MG63 (cell line): ENCODE measurements at regions not wholly inside any gene's neighbourhood (a gene's known extent, or its start where the extent isn't known, plus 50 kb on each side); places are given as distances from the start of the nearest gene placed in this dataset.
A peak's percentile ranks its signal among the peaks of the same experiment; 100 is the strongest.

Experiments used
- DNase-seq: peaks from one replicate; pipeline ENCODE4 v3.0.0-alpha.2; 2020
- H3K27me3 ChIP-seq: fragments of 250-450 bp; sonication (Bioruptor Pico); 2 replicates; pipeline ENCODE4 v1.5.1; 2020; ENCODE audit warnings: mild to moderate bottlenecking, moderate library complexity
- H3K36me3 ChIP-seq: fragments of 250-450 bp; sonication (Bioruptor Pico); 2 replicates; pipeline ENCODE4 v1.5.1; 2020; ENCODE audit warnings: mild to moderate bottlenecking, moderate library complexity
- H3K4me3 ChIP-seq: fragments of 250-450 bp; sonication (Bioruptor Pico); 2 replicates; pipeline ENCODE4 v1.5.1; 2020; ENCODE audit warnings: mild to moderate bottlenecking, moderate library complexity
- H3K9me3 ChIP-seq: fragments of 250-450 bp; sonication (Bioruptor Pico); 2 replicates; pipeline ENCODE4 v1.5.1; 2020; ENCODE audit warnings: mild to moderate bottlenecking, moderate library complexity

DNA sequence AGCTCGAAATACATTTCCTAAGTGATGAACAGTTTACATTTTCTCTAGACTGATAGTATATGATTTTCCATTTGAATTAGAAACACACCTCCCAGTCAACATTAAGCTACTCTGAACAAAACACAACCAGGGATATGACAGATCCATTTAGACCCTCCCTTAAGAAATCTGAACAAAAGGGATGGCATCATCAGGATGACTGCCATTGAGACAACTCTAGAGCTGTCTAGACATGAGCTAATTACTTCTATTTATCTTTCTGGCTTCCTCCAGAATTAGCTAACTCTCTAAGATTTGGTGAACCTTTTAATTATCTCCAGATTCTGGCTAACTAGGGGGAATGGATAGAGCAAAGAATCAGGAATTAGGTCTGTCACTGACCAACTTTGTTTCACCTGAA lies 92.9 kb upstream of the IGF1 start:
- Histone ChIP-seq H3K9me3 (no peaks in the 10 kb centered on the region), H3K36me3 (no peaks in the 10 kb centered on the region), H3K4me3 (no peak overlapping the region), H3K27me3 (no peaks in the 10 kb centered on the region)
- no peak for DNase-seq

DNA sequence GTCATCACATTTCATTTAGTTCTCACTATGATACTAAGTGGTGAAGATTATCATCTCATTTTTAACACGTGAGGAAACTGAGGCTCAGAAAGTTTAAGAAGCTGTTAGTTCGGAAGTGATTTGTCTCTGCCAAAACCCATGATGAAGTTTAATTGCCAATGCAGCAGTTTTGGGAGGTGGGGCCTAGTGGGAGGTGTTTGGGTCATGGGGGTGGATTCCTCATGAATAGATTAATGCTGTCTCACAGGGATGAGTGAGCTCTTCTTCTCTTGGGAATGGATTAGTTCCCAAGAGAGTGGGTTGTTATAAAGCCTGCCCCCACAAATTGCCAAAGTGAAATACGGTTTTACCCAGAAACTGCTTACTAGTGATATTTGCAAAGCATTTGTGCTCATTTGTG lies 91.5 kb upstream of the IGF1 start:
- Histone ChIP-seq H3K27me3 (no peaks in the 10 kb centered on the region), H3K9me3 (no peaks in the 10 kb centered on the region), H3K36me3 (no peaks in the 10 kb centered on the region), H3K4me3 (no peak overlapping the region)
- no peak for DNase-seq

DNA sequence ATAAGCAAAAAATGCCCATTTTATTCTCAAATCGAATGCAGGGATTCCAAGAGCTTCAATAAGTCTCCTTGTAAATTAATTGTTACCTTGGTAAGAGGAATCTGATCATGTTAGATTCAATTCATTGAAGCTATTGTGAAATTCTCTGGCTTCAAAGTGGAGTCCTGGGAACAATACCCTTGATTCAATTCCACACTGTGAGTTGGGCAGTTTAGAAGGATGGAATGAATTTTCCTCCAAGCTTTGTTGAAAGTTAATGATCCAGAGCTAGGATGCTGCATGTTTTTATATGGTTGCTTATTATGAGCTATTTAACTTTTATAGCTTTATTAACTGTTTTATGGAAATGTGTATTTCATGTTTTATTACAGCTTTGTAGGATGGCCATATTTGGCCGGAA lies 89.9 kb upstream of the IGF1 start:
- H3K36me3 ChIP-seq = no peaks in the 10 kb centered on the region
- DNase-seq = no peak

DNA sequence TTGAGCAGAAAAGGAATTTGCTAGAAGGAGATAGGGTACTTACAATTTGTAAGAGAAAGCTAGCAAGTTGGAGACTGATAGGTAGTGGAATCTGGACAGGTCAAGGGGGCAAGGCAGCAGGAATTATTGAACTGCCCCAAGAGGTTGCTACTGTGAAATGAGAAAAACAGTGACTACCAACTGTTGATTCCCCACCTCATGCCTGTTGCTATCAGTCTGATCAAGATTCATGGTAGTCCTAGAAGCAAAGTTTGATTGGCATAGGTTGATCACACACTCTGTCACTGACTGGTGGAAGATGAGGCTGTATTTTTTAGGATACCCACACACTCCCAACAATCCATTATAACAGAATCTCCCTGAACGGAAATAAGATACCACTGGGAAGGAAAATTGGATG lies 89.4 kb upstream of the IGF1 start:
- Histone ChIP-seq H3K9me3 (no peaks in the 10 kb centered on the region), H3K27me3 (no peaks in the 10 kb centered on the region), H3K36me3 (no peaks in the 10 kb centered on the region), H3K4me3 (no peak overlapping the region)
- no peak for DNase-seq

More for the DNA sequence above, 89.9 kb upstream of the IGF1 start:
- no peak overlapping the region for H3K4me3 ChIP-seq
- no peaks in the 10 kb centered on the region for H3K9me3 ChIP-seq
- no peaks in the 10 kb centered on the region for H3K27me3 ChIP-seq

DNA sequence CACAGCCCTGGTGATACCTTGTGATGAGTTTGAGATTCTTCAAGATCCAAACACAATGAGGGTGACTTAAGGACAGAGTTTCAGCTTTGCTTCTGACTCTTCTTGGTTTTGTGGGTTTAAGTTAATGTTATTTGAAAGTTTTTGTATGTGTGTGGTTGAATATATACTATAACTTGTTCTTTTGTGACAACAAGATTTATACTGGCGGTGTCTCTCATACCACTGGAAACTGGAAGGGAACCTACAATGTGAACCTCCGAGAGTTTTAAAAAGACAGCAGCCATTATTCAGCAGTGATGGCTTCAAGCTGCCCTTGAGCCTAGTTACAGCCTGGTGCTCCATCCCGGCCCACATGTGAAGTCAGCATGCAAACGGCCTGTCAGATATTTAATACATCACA lies 87.9 kb upstream of the IGF1 start:
- no peak for DNase-seq
- Histone ChIP-seq H3K36me3 (no peaks in the 10 kb centered on the region), H3K4me3 (no peak overlapping the region), H3K9me3 (no peaks in the 10 kb centered on the region), H3K27me3 (no peaks in the 10 kb centered on the region)

DNA sequence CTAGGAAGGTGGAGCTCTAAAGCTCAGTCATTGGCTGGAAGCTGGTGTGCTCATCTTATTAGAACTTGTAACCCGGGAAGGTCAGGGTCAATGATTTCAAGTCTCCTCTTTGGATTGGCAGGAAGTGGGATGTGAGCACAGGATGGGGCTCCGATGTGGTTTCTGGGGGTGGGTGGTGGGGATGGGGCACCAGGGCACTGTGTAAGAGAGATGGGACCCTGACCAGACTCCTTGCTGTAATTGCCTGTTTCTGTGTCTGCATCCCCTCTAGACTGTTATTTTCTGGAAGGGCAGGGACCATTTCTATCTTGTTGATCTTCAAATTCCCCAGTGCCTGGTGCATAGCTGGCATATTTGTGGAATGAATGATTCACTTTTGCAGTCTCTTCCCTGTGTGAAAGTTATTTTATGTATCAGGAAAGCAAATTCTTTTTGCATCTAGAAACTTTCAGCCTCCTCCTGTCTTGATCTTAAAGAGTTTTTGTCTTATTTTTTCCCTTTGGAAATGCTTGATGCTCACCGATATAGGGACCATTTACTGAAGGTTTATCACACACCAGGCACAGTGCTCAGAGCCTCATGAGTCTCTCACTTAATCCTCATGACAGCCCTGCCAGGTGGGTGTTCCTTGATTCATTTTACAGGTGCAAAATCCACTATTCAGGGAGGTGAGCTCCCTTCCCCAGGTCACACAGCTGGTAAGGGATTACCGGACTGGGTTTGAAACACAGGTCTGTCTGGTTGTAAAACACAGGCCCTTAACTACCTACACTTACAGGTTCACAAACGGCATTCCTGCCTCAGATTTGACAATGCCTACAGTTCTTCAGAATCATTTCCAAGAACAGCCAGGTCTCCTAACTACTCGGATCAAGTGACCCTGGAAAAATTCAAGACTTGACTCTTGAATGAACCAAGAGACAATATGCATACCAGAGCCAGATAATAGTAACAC lies 86.9 kb upstream of the IGF1 start:
- H3K4me3 ChIP-seq = no peak overlapping the region

DNA sequence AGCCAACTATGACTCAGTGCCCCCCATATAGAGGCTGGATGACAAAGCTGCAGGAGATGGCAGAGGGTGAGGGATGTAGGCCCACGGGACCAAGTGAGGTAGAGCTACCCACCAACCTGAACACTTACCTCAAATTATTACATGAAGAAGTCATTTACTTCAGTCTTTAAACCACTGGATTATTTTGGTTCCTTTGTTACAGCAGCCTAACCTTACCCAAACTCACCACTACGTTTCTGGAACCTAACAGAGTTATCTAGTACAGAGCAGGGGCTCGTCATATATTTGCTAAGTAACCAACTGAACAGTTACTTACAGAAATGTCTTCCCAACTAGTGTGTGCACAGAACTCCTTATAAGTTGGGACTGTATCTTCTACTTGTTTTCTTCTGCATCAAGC lies 85.2 kb upstream of the IGF1 start:
- no peak for DNase-seq
- Histone ChIP-seq H3K9me3 (no peaks in the 10 kb centered on the region), H3K36me3 (no peaks in the 10 kb centered on the region), H3K27me3 (no peaks in the 10 kb centered on the region), H3K4me3 (no peak overlapping the region)

More for the DNA sequence above, 86.9 kb upstream of the IGF1 start:
- peak; percentile 31 for DNase-seq
- Histone ChIP-seq H3K9me3 (no peaks in the 10 kb centered on the region), H3K27me3 (no peaks in the 10 kb centered on the region), H3K36me3 (no peaks in the 10 kb centered on the region)

DNA sequence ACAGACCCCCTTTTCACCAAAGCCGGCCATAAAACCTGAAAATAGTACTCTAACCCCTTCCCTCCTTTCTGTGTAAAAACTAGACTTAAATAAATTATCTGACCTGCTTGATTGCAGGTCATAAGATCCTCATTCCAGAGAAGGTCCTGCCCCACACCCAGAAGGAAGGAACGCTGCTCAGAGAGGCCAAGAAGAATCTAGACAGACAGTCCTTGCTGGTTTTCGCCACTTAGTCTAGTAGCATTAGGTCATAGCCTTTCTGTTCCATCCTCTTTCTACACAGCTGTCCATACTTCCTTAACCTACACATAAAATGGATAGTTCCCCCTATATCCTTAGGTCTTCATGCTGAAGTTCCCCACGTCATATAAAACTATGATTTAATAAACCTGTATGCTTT lies 83.7 kb upstream of the IGF1 start:
- DNase-seq = no peak
- Histone ChIP-seq H3K9me3 (no peaks in the 10 kb centered on the region), H3K4me3 (no peak overlapping the region), H3K36me3 (no peaks in the 10 kb centered on the region), H3K27me3 (no peaks in the 10 kb centered on the region)

DNA sequence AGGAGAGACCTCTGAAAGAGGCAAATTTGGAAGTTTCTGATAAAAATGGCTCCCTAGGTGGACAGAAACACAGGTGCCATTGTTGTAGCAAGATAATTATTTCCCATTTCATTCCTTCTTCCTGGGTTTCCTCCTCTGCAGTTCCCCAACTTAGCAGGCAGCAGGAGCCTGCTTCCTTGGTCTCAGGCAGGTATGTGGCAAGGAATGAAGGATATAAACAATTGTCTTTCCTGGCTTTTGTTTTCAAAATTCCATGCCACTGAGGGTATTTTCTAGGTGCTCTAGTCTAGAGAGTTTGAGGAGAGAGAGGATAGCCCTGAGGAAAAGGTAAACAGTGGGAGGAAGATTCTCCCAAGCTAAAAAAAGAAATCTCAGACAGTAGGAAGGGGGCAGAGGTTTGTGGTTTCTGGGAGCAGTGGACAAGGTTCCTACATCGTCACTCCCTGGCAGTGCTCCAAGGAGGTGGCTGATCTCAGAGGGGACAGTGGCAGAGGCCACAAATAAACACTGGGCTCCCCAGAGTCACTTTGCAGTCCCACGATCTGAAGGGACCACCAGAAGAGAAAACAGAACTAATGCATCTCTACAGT lies 82.6 kb upstream of the IGF1 start:
- DNase-seq = no peak
- Histone ChIP-seq H3K4me3 (no peak overlapping the region), H3K9me3 (no peaks in the 10 kb centered on the region), H3K27me3 (no peaks in the 10 kb centered on the region), H3K36me3 (no peaks in the 10 kb centered on the region)

DNA sequence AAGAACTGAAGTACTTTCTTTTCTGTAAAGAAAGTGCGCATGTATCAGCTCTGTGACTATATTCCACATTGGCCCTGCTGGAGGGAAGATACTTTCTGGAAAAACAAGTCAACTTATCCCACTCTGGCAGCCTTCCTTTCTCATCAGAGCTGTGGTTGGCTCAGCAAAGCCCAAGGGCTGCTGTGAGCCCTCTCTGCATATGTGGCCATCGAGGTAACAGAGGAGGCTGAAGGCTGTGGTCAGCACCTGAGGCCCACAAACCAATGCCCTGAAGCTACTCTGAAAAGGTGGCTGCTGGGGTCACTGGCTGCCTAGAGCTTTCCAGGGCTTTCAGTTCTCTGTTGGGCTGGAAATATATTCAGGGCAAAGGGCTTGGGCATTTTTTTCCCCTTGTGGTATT lies 70.8 kb upstream of the IGF1 start:
- DNase-seq = no peak

DNA sequence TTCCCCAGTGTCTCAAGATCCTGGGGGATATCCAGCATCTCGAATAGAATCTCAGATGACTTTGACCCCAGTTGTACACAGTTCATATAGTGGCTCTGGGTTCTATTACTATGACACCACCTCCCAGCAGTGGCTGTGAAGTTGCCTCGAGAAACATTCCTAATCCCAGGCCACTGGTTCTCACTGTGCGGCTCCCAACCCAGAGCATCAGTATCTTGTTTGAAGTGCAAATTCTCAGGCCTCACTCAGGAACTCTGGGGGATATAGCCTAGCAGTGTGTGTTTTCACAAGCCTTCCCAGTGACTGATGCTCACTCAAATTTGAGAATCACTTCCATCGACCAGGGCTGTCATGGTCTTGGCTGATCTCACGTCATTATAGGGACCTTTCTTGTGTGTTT lies 69.3 kb upstream of the IGF1 start:
- Histone ChIP-seq H3K9me3 (no peaks in the 10 kb centered on the region), H3K36me3 (no peaks in the 10 kb centered on the region), H3K27me3 (no peaks in the 10 kb centered on the region), H3K4me3 (no peak overlapping the region)
- DNase-seq = no peak

More for the DNA sequence above, 70.8 kb upstream of the IGF1 start:
- H3K36me3 ChIP-seq = no peaks in the 10 kb centered on the region
- H3K9me3 ChIP-seq = no peaks in the 10 kb centered on the region
- no peak overlapping the region for H3K4me3 ChIP-seq
- H3K27me3 ChIP-seq = no peaks in the 10 kb centered on the region

DNA sequence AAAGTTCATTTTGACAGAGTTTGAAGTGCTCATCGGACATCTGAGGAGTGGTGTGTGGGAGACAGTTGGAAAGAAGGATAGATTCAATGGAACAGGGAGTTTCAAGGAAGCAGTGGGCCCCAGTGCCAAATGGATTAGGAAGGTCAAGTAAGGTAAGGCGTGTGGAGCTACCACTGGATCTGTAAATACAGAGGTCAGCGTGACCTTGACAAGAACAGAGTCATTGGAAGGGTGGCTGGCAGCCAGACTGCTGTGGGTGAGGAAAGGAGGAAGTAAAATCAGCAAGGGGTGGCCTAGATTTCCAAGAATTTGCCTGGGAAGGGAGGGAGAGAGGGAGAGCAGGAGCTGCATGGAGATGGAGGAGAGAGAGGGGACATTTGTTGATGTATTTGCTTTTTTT lies 68.2 kb upstream of the IGF1 start:
- no peak overlapping the region for H3K4me3 ChIP-seq
- H3K27me3 ChIP-seq = no peaks in the 10 kb centered on the region
- DNase-seq = no peak
- no peaks in the 10 kb centered on the region for H3K36me3 ChIP-seq
- no peaks in the 10 kb centered on the region for H3K9me3 ChIP-seq

DNA sequence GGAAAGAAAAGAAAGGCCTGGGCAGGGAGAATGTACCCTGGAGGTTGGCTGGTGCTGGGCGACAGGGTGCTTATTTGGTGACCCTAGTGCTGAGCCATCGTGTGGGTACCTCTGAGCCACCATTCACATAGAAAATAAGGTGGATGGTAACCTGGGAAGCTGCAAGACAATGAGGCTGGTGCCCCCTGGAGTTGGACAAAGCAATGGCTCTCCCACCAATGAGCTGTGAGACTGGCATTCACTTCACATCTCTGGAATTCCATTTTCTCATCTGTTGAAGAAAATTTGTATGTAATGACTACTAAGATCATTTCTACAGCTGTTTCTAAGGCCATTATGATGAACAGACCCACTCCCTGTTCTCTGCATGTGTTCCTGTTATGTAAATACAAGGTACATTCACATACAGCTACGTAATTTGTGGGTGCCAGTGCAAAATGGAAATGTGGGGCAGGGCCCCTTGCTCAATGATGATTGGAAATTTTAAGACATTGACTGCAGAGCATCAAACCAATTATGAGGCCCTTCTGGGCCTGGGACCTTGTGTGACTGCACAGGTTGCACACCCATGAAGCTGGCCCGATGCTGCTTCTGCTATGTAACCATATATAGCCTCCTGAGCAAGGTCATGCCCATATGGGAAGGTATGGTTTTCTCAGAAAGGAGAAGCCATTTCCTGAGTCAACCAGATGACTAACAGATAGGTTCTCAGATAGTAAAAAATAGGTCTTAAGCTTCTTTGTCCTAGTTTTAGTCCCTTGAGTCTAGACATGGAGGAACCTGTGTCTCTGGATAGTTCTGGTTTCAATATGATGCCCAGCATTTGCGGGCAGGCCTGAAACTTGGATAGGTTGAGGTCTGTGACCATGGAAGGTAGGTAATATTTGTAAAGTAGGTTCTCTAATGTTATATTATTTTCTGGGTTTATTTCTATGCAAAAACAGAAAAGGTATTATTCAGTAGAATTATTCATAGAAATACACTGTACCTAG lies 63.4 kb upstream of the IGF1 start:
- H3K27me3 ChIP-seq = no peaks in the 10 kb centered on the region
- H3K4me3 ChIP-seq = no peak overlapping the region
- no peak for DNase-seq
- H3K36me3 ChIP-seq = no peaks in the 10 kb centered on the region
- H3K9me3 ChIP-seq = no peaks in the 10 kb centered on the region

DNA sequence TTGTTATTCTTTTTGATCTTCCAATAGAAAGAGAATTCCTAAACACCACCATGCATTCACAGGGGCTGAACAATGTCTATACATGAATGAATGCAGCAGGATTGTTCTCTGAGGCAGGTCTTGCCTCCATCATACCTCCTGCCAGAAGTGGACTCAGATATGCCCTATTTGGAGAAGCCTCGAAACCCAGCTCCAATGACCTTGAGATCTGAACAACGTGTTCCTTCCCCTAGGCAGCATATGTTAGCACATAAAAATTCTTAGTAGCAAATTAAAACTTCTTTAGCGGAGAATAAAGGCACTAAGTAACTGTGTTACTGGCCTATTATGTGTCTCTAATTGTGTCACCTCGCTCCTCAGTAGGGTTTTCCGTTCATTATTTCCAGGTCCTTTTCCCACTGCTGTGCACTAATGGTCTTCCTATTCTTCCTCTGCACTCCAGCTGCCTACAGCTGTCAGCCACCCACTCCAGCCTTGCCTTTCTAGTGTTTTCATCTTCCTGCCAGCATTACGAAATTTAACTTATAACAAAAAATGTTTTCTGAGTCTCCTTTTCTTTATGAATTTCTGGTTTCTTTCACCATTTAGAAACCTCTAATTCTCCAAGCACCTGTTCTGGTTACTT lies 62.6 kb upstream of the IGF1 start:
- no peaks in the 10 kb centered on the region for H3K27me3 ChIP-seq
- no peaks in the 10 kb centered on the region for H3K36me3 ChIP-seq
- DNase-seq = no peak
- H3K4me3 ChIP-seq = no peak overlapping the region
- H3K9me3 ChIP-seq = no peaks in the 10 kb centered on the region

DNA sequence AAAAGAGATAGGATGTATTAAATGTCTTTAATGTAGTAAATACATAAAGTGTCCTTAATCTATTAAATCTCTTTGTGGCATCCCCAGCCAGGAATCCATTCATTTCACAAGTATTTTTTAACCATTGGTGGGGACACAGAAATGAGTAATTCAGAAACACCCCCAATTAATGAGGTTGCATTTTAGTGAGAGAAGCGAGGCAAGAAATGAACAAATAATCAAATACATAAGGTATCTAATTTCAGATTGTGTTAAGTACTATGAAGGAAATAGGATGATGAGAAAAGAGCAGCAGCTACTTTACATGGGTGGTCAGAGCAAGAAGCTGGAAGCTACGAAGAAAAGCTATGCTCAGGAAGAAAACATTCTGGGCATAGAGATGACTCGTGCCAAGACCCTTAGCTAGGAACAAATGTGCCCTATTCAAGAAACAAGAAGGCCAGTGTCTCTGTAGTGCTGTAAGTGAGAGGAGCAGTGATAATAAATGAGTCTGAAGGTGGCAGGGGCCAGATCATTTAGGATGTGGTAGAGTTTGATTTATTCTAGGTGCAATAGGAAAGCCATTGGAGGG lies 60.5 kb upstream of the IGF1 start:
- Histone ChIP-seq H3K27me3 (no peaks in the 10 kb centered on the region), H3K36me3 (no peaks in the 10 kb centered on the region), H3K4me3 (no peak overlapping the region), H3K9me3 (no peaks in the 10 kb centered on the region)
- no peak for DNase-seq
